ENCODE measurements at regions not wholly inside any gene's neighbourhood (a gene's known extent, or its start where the extent isn't known, plus 50 kb on each side); places are given as distances from the start of the nearest gene placed in this dataset.

DNA sequence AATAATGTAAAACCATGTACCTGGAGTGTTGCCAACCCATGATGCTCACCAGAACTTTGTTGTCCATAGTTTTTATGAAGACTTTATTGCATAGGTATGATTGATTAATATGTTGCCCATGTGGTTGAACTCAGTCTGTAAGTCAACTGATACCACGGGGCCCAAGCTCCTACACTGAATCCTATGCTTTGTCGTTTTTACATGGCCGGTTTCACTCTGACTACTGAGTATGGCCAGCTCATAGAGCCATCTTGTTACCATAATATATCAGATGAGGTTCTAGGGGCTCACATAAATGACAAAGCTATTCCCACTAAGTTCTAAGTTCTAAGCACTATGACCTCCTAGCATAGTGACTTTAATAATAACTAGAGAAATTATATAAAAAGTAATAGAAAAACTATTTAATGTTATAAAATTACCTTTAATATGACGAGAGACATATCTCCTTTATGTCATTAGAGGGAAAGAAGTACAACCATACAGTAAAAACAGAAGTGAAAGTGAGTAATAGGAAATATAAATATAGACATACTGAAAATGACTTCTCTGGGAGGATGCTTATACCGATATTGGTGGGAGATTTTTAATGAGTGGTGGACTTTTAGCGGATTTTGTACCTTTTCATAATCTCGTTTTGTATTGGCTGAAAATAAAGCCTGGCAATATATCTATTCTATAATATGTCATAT, 983.4 kb upstream of the PRMT6 start:
- no peak for DNase-seq (ENCODE audit: low spot score)

DNA sequence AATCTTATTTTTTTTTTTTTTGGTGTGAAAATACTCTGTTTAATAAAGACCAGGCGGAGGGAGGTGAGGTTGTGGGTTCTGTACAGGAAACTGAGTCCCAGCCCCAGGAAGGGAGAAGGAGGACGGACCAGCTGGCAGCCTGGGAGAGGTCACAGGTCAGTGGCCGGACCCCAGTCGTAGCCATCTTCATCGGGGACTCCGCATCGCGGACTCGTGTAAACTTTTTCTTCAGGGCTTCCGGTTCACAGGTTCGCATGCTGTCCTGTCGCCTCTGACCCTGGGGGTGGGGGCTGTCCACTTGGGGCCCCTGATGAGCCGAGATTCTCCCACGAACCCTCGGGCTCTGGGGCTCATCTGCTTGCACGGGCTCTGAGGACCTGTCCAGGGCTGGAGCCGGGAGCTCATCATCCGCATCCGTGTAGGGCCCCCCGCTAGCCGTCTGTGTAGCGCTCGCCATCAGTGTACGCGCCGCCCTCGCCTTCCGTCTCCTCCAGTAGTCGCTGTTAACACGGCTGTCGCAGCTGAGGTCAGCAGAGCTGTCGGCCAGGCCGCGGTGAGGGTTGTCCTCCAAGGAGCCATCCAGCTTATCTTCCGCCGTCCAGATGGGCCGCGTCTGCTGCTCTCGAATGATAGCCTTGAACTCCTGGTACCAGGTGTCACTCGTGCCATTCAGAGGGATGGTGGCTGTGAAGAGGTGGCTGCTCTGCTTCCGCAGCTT, 975.7 kb upstream of the PRMT6 start:
- DNase-seq (ENCODE audit: low spot score) = no peak

DNA sequence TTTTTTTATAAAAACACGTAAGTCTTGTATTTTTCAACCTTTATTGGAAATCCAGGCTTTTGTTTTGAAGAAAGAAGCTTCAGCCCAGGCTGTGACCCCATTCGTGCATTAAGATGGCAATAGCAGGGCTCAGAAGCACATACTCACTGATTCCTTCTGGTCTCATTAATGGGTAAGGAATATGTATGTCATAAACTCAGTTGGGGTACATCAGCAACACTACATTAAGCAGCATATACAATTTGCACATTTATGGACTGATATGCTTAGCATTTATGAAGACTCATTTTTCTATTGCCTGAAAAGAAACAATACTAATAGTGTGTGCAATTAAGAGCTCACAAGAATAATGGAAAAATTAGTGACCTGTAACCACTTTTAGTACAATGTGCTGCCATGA, 945.4 kb upstream of the PRMT6 start:
- no peak for DNase-seq (ENCODE audit: low spot score)

DNA sequence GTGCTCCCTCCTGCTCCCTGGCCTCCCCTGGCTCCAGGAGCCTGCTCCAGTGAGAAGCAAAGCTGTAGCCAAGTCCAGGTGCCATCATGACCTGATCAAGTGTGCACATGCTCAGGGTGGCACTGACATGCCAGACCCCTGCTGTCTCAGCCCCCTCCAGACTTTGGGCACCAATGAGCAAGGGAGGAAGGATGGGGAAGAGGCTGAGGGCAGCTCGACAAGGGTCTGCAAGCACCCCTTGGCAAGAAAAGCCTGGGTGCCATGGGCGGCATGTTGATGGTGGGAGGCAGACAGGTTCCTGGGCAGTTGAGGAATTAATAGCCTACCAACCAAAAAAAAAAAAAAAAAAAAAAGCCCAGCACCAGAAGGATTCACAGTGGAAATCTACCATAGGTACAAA, 942.6 kb upstream of the PRMT6 start:
- no peak for DNase-seq (ENCODE audit: low spot score)

DNA sequence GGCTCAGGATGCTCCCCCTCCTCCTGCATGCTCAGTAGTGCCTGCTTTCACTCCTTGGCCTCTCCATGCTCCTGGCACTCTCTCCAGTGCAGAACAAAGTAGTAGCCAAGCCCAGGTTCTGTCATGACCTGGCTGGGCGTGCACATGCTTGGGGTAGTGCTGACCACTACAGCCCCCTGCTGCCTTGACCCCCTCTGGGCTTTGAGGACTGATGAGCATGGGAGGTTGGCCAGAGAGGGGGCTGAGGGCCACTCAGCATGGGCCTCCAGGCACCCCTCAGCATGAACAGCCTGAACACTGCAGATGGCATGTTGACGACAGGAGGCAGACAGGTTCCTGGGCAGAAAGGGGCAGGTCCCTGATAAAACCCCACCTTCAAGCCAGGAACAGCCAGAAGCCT, 935.7 kb upstream of the PRMT6 start:
- DNase-seq (ENCODE audit: low spot score) = no peak

DNA sequence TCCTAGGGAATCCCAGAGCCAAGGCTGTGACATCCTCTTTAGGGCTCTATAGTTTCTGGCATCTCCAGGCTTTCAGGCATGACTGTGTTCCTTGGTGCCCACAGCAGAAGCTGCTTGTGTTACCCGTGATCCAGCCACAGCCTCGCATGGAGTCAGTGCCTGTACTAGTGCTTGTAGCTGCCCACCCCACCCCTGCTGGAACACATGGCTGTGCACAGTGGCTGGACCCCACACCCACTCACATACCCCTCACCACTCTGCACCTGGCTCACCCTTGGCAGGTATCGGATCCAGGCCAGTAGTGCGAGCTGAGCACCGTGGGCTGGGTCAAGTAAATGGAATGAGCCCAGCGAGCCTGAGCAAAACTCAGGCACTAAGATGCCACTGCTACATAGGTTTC, 934.7 kb upstream of the PRMT6 start:
- no peak for DNase-seq (ENCODE audit: low spot score)

DNA sequence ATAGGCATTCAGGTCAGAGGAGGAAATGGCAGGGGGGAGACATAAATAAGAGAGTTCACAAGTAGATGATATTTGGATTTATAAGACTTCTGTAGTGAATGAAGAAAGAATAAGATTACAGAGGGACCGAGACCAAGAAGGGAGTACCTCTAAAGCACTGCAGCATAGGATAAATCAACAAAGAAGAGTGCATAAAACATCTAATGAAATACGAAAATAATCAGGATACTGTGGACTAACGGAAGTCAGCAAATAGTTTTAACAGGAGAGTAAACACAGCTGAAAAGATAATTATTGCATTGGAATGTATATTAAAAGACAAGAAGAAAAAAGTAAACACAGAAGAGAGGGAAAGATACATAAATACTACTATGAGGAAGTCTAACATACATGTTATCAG, 921.9 kb upstream of the PRMT6 start:
- no peak for DNase-seq (ENCODE audit: low spot score)

DNA sequence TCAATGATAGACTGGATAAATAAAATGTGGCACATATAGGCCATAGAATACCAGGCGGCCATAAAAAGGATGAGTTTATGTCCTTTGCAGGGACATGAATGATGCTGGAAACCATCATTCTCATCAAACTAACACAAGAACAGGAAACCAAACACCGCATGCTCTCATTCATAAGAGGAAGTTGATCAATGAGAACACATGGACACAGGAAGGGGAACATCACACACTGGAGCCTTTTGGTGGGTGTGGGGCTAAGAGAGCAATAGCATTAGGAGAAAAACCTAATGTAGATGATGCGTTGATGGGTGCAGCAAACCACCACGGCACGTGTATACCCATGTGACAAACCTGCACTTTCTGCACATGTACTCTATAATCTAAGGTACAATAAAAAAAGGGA, 883.4 kb upstream of the PRMT6 start:
- DNase-seq (ENCODE audit: low spot score) = no peak

DNA sequence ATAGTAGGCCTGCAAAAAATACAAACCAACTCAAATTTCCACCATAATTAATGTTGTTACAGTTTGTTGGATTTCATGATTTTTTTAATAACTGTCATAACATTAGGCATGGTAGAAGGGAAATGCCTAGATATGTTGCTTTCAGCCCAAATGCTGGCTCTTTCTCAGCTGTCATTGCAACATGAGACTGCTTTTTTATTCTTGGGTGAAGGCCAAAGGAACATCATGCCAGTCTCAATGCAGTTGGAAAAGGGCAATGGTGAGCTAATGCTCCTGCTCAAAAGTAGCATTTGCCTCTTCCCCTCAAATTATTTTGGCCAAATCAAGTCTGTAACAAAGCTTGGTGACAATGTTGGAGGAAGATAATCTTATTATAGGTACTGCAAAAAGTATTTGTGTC, 877.7 kb upstream of the PRMT6 start:
- no peak for DNase-seq (ENCODE audit: low spot score)

DNA sequence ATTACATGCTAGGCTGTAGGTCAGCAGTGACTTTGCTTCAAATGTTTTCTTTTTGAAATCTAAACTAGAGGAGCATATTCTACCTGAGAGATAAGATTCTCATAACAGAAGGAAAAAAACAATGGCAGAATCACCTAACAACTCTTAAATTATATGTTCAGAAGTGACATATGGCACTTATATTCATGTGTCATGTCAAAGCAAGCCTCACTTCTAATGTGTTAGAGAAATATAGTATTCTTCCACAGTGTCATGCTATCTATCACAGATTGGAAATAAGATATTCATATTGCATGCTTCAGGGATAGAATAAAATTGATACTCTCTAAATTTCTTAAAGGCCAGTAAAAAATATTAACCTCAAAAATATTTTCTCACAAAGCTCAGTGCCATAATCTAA, 874.6 kb upstream of the PRMT6 start:
- DNase-seq (ENCODE audit: low spot score) = no peak

DNA sequence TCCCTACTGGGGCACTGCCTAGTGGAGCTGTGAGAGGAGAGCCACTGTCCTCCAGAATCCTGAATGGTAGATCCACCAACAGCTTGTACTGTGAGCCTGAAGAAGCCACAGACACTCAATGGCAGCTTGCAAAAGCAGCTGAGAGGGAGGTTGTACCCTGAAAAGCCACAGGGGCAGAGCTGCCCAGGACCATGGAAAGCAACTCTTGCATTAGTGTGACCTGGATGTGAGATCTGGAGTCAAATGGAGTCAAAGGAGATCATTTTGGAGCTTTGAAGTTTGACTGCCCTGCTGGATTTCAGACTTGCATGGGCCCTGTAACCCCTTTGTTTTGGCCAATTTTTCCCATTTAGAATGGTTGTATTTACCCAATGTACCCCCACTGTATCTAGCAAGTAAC, 871.4 kb upstream of the PRMT6 start:
- no peak for DNase-seq (ENCODE audit: low spot score)

DNA sequence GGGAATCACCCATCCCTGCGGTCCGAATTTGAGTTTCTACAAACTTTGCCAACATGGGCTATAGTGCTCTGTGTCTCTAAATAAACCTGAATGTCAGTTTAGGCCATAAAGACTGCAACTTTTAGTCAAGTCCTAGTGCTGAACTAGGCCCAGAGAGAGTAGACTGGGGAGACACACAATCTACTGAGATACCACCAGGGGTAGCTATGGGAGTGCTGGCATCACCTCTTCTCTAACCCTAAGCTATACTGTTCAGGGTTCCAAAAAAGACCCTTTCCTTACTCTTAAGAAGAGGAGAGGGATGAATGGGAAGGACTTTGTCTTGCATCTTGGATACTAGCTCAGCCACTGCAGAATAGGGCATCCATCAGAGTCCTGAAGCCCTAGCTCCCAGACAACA, 866.7 kb upstream of the PRMT6 start:
- DNase-seq (ENCODE audit: low spot score) = no peak

DNA sequence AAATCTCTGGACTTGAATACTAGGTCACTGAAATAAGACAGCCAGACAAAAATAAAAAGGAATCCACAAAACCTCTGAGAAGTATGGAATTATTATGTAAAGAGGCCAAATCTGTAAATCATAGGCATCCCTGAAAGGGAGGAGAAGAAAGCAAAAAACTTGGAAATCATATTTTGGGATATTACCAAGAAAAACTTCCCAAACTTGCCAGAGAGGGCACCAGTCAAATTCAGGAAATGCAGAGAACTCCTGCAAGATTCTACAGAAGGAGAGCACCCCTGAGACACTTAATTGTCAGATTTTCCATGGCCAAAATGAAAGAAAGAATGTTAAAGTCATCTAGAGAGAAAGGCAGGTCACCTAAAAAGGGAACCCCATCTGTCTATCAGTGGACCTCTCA, 862.3 kb upstream of the PRMT6 start:
- DNase-seq (ENCODE audit: low spot score) = no peak

DNA sequence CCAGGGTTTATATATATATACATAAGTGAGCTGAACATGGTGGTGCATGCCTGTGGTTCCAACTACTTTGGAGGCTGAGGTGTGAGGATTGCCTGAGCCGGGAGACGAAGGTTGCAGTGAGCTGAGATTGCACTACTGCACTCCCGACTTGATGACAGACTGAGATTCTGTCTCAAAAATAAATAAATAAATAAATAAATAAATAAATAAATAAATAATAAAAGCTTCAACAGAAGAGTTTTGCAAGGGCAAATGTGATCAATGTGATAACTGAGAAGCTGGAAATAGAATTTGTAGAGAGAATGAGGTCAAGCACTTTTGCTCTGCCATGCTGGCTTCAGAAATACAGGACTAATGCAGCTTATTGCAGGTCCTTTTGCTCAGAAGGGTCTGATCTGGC, 855.8 kb upstream of the PRMT6 start:
- no peak for DNase-seq (ENCODE audit: low spot score)

DNA sequence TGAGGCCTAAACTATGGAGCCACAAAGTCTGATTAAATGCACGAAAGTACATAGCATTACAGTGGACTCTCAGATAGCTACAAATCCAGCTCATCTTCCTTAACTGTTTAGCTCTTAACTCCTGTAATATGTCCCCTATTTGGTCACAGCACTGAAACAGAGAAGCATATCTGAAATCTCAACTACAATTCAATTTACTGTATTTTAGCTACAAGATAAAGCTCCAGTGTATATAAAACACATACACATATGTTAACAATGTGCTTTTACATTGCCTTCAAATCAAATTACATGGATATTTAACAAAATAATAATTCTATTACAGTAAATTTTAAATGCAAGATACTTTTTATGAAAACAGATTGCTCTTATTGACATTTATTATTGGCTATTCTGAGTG, 849.3 kb upstream of the PRMT6 start:
- DNase-seq (ENCODE audit: low spot score) = no peak

DNA sequence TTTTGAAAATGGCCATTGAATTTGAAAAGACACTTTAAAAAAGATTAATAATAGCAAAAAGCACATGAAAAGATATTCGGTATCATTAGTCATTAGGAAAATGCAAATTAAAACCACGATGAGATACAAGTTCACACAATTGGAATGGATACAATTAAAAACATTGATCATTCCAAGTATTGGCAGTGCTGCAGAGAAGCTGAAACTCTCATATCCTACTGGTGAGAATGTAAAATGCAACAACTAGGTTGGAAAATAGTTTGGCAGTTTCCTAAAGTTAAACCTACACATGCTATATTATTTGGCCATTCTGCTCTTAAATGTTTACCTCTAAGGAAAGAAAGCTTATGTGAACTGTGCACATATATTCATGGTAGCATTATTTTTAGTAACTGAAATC, 838.7 kb upstream of the PRMT6 start:
- no peak for DNase-seq (ENCODE audit: low spot score)

DNA sequence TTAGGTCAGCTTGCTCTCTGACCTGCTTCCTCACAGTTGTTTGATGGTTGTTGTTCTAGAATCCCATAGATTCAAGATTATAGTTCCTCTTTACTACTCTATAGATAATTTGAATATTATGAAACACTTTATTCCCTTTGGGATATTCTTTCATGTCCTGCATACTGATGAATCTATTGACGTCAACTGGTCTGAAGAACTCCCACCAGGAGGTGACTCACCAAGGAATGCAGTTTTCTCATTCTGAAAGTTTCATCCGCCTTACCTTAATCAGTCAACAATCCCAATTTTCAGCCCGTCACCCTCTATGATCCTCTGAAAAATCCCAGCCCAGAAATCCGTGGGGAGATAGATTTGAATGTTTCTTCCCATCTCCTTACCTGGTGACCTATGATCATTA, 834.1 kb upstream of the PRMT6 start:
- DNase-seq (ENCODE audit: low spot score) = no peak

DNA sequence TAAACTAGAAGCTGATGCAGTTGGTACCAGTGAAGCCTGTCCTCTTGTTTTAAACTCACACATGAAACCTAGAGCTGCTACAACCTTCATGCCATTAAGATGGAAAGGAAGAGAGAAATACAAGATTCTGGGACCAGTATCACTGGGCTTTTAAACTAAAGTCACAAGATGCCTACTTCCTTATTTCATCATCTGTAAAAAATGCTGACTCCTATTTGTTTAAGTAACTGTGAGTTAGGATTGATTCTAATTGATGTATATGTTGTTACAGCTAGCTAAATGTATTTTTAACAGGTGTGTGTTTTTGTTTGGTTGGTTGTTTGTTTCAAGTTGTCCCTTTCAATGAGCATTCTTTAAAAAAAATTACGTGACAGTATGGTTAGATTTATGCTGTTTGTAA, 833.3 kb upstream of the PRMT6 start:
- no peak for DNase-seq (ENCODE audit: low spot score)

DNA sequence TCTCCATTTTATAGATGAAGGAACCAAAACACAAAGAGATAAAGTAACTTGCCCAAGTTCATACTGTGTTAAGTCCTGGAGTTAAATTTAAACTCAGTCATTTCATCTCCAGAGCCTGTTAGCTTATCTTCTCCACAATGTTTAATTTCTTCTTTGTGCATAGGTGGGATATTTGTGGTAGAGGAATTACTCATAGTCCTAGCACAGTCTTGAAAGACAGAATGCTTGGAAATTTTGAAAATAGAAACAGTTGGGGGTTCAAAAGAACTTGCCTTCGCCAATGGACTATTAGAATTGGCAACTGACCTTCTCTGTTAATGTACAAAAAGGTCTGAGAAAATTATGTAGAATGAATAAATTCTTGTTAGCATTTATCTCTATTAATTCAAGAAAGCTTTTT, 832.0 kb upstream of the PRMT6 start:
- no peak for DNase-seq (ENCODE audit: low spot score)

DNA sequence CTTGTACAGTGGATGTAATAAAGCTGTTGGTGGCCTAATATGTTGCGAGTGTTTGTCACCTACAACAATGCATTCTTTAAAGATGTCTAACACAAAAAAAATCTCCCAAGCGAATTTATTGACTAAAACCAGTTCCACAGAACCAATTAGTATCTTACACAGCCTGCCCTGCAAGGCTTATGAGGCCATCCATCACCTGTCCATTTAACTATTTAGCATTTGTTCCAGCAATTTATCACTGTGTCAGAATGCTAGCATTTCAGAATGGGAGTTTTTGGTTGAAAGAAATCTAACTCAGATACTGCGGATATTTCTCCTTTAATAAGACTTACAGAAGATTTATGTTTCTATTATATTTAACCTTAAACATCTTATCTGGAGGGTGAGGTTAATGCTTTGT, 831.1 kb upstream of the PRMT6 start:
- DNase-seq (ENCODE audit: low spot score) = no peak

DNA sequence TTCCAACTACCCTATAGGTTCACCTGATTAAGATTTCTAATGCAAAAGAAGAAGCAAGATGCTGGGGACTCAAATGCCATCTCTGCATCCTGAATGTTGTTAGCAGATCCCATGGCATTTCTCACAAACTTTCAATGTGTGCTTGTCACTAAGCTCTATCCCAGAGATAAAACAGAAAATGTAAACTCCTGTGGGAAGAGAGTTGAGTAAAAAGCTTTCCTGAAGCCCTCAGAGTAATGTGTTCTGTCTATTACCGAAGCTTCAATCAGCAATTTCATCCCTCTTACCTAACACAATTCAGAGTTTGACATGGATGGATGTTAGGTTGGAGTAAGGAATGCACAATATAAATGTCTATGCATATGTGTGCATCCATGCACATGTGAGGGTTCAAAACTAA, 829.9 kb upstream of the PRMT6 start:
- no peak for DNase-seq (ENCODE audit: low spot score)

DNA sequence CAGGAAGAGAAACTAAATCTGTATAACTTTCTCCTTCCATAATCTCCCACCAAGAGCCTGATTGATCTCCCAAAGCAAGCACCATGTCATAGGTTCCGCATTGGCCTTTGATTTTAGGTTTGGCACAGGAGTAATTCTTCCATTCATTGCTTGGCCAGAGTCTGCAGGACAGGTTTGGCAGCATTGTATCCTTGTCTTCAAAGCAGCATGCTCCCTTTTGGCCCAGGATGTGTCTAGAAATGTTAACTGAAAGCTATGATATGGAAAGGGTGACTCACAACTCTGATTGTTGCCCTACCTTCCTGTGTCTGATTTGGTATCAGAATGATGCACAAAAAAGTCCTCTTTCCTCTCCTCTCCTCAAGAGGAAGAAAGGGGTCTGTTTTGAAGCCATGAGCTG, 824.3 kb upstream of the PRMT6 start:
- no peak for DNase-seq (ENCODE audit: low spot score)

DNA sequence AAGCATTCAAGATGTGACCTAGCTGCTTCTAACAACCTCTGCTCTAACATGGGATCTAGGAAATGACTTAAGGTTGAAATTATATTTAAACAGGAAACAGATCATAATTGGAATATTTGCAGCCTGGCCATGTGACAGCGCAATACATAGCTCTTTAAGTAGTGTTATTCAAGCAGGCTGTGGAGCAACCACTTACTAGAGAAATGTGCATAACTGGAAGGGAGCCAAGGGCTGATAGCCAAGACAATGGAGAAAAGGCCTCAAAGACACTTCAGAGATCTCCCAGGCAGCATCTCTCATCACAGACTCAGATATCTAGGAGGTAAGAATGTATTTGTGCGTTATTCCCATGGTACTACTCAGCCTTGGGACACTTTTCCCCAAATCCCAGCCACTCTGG, 823.0 kb upstream of the PRMT6 start:
- no peak for DNase-seq (ENCODE audit: low spot score)

DNA sequence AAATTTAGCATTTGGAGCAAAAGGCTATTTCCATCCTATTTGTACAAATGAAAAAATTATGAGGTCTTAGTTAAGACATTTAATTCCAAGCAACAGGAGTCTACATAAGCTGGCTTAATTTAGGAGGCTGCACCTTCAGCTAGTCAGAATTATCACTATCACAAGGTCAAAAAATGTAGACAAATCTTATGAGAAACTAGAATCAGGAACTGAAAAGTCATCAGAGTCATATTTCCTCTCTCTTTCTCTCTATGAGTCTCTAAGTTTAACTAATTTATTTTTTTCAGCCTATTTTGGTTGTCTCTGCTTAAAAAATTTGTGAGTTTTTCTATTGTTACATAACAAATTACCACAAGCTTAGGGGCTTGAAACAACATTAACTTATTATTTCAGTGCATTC, 807.1 kb upstream of the PRMT6 start:
- no peak for DNase-seq (ENCODE audit: low spot score)

Measured in SW480 (cell line).